ENCODE measurements at regions not wholly inside any gene's neighbourhood (a gene's known extent, or its start where the extent isn't known, plus 50 kb on each side); places are given as distances from the start of the nearest gene placed in this dataset.

GRCh38 chr4:52343595-52343994 lies 292.5 kb downstream of the SPATA18 start:
- H3K27me3 ChIP-seq: no peaks in the 10 kb centered on the region
- no peak for DNase-seq
- no peak overlapping the region for H3K27ac ChIP-seq
- TF ChIP-seq CTCF (IDR thresholded peaks at IDR 0.05) (no peak), POLR2A (IDR thresholded peaks at IDR 0.05) (no peak)
- no peak overlapping the region for H3K4me3 ChIP-seq
- no peaks in the 10 kb centered on the region for H3K9me3 ChIP-seq
- H3K36me3 ChIP-seq: no peaks in the 10 kb centered on the region
- 81 to 92% (median 87%) methylated on average over 1 of the region's 1 CpG for WGBS, 4 donors
- intact Hi-C loops (cut with DNase I): no loop called here
- H3K4me1 ChIP-seq: no peaks in the 10 kb centered on the region
- ATAC-seq: no peak

- intact Hi-C loops (cut with DNase I): loop anchor here in 1 of 10 donors (10.0 kb wide), 1 partner anchor 106 kb away; no protein-coding TSS in a partner anchor
- no peak overlapping the region for H3K27ac ChIP-seq
- H3K27me3 ChIP-seq: no peaks in the 10 kb centered on the region
- H3K4me1 ChIP-seq: no peaks in the 10 kb centered on the region
- no peak overlapping the region for H3K4me3 ChIP-seq
- H3K36me3 ChIP-seq: no peaks in the 10 kb centered on the region
- DNase-seq (no peak), ATAC-seq (no peak)
- no peaks in the 10 kb centered on the region for H3K9me3 ChIP-seq
- WGBS, 4 donors: 84 to 98% (median 96%) methylated on average over 1 of the region's 1 CpG
- TF ChIP-seq CTCF (IDR thresholded peaks at IDR 0.05): no peak
- TF ChIP-seq POLR2A (IDR thresholded peaks at IDR 0.05): no peak
Observed at GRCh38 chr4:52350926-52351325, 299.8 kb downstream of the SPATA18 start.

- Histone ChIP-seq H3K27me3 (no peaks in the 10 kb centered on the region), H3K36me3 (no peaks in the 10 kb centered on the region), H3K9me3 (no peaks in the 10 kb centered on the region), H3K4me1 (peaks cover 0 to 7% (median 0%) of the 10 kb centered on the region in 12 donors), H3K4me3 (no peak overlapping the region), H3K27ac (peak overlapping the region in 3 of 12 donors; percentile 14 to 35 (median 32))
- ATAC-seq (no peak), DNase-seq (peak in 1 of 5 donors; percentile 28)
- intact Hi-C loops (cut with DNase I): loop anchor here in 1 of 10 donors (10.0 kb wide), 1 partner anchor 114 kb away; no protein-coding TSS in a partner anchor
- 82 to 87% (median 85%) methylated on average over 9 of the region's 9 CpGs for WGBS, 4 donors
- no peak for TF ChIP-seq CTCF (IDR thresholded peaks at IDR 0.05)
Observed at GRCh38 chr4:52358366-52358765, 300.7 kb downstream of the USP46 start.

- intact Hi-C loops (cut with DNase I): loop anchor here in 1 of 10 donors (10.0 kb wide), 1 partner anchor 114 kb away; no protein-coding TSS in a partner anchor
- peak overlapping the region in 3 of 12 donors; percentile 14 to 35 (median 32) for H3K27ac ChIP-seq
- peak; percentile 57 to 85 (median 76) for ATAC-seq
Observed at GRCh38 chr4:52358883-52359321, 300.2 kb downstream of the USP46 start.

More at GRCh38 chr4:52358883-52359321, 300.2 kb downstream of the USP46 start:
- no peak overlapping the region for H3K4me3 ChIP-seq
- peaks cover 0 to 7% (median 0%) of the 10 kb centered on the region in 12 donors for H3K4me1 ChIP-seq
- H3K27me3 ChIP-seq: no peaks in the 10 kb centered on the region
- no peaks in the 10 kb centered on the region for H3K9me3 ChIP-seq
- 50 to 78% (median 64%) methylated on average over 1 of the region's 1 CpG for WGBS, 4 donors
- H3K36me3 ChIP-seq: no peaks in the 10 kb centered on the region
- no peak for TF ChIP-seq POLR2A (IDR thresholded peaks at IDR 0.05)
- no peak for TF ChIP-seq CTCF (IDR thresholded peaks at IDR 0.05)
- peak in 2 of 5 donors; percentile 11 to 38 for DNase-seq
